SK-N-SH (cell line): ENCODE measurements at regions not wholly inside any gene's neighbourhood (a gene's known extent, or its start where the extent isn't known, plus 50 kb on each side); places are given as distances from the start of the nearest gene placed in this dataset.

Experiments
- CTCF ChIA-PET: fragments of 300-600, 350-600 bp; formaldehyde crosslinking; extraction: SDS; loops from one replicate; lab custom pipeline; 2021; lab: Yijun Ruan, JAX
- POLR2A ChIA-PET: fragments of 350-600 bp; sonication (Branson Sonifier 250); formaldehyde crosslinking; extraction: SDS; loops from one replicate; lab custom pipeline; 2020; ENCODE audit warnings: antibody characterized with exemption, inconsistent platforms; lab: Yijun Ruan, JAX
- DNase-seq: peaks from one replicate; pipeline ENCODE4 v3.0.0; 2012
- H2AFZ ChIP-seq: fragments of 200-600 bp; sonication (generic); 2 replicates; pipeline ENCODE4 v1.8.1; 2016; ENCODE audit warnings: antibody characterized with exemption, mild to moderate bottlenecking, low read depth
- H3F3A ChIP-seq: fragments of 200-600 bp; sonication (generic); replicated peaks from 2 replicates; pipeline ENCODE3; 2016; ENCODE audit warnings: antibody characterized with exemption, mild to moderate bottlenecking; ENCODE audit not compliant: insufficient read depth
- H3K27ac ChIP-seq, 2 experiments: fragments of 200-500 bp in 1 of 2; fragments of 200-600 bp in 1 of 2; sonication (Bioruptor generic) in 1 of 2; sonication (generic), shearing (Covaris generic) in 1 of 2; 2 replicates each; pipeline versions ENCODE4 v1.5.1 to v1.6.1; 2014 to 2016; ENCODE audit warnings: low read depth in 2 of 2, inconsistent platforms in 1 of 2, low read length in 1 of 2, mild to moderate bottlenecking in 1 of 2, mixed read lengths in 1 of 2
- H3K27me3 ChIP-seq: fragments of 200-600 bp; sonication (generic), shearing (Covaris generic); 2 replicates; pipeline ENCODE4 v1.6.1; 2016; ENCODE audit warnings: mixed run types; ENCODE audit not compliant: insufficient read depth
- H3K36me3 ChIP-seq, 2 experiments: fragments of 200-500 bp in 1 of 2; fragments of 200-600 bp in 1 of 2; sonication (Bioruptor generic) in 1 of 2; sonication (generic) in 1 of 2; replicated peaks in 1 of 2; 2 replicates each; pipeline versions ENCODE3 to v1.5.1; 2014 to 2016; ENCODE audit warnings: low read length in 1 of 2, mild to moderate bottlenecking in 1 of 2; ENCODE audit not compliant: insufficient read depth in 2 of 2, control insufficient read depth in 1 of 2
- H3K4me1 ChIP-seq, 2 experiments: fragments of 200-500 bp in 1 of 2; fragments of 200-600 bp in 1 of 2; sonication (Bioruptor generic) in 1 of 2; sonication (generic), shearing (Covaris generic) in 1 of 2; 2 replicates each; pipeline versions ENCODE4 v1.5.1 to v1.6.1; 2014 to 2016; ENCODE audit warnings: low read depth in 1 of 2, low read length in 1 of 2, mixed run types in 1 of 2; ENCODE audit not compliant: insufficient read depth in 2 of 2, control insufficient read depth in 1 of 2
- H3K4me2 ChIP-seq: fragments of 200-600 bp; sonication (generic), shearing (Covaris generic); 2 replicates; pipeline ENCODE4 v1.6.1; 2017; ENCODE audit warnings: mixed run types
- H3K4me3 ChIP-seq, 2 experiments: fragments of 200-500 bp in 1 of 2; fragments of 200-600 bp in 1 of 2; sonication (Bioruptor generic) in 1 of 2; sonication (generic), shearing (Covaris generic) in 1 of 2; 2 replicates each; pipeline versions ENCODE4 v1.5.1 to v1.8.1; 2014 to 2016; ENCODE audit warnings: low read depth in 2 of 2, inconsistent platforms in 1 of 2, low read length in 1 of 2, mild to moderate bottlenecking in 1 of 2, mixed read lengths in 1 of 2, moderate library complexity in 1 of 2
- H3K79me2 ChIP-seq: fragments of 200-600 bp; sonication (generic); 2 replicates; pipeline ENCODE4 v1.8.1; 2017; ENCODE audit warnings: mild to moderate bottlenecking; ENCODE audit not compliant: insufficient read depth
- H3K9ac ChIP-seq: fragments of 200-600 bp; sonication (generic); 2 replicates; pipeline ENCODE4 v1.6.1; 2017; ENCODE audit warnings: mixed run types
- H3K9me2 ChIP-seq: fragments of 200-600 bp; sonication (generic); 2 replicates; pipeline ENCODE4 v1.6.1; 2017; ENCODE audit warnings: mixed run types
- H3K9me3 ChIP-seq: fragments of 200-600 bp; sonication (generic); 2 replicates; pipeline ENCODE4 v1.6.1; 2017; ENCODE audit warnings: mixed run types, mild to moderate bottlenecking, moderate library complexity
- H4K20me1 ChIP-seq: fragments of 200-600 bp; sonication (generic); 2 replicates; pipeline ENCODE4 v1.6.1; 2017; ENCODE audit warnings: mild to moderate bottlenecking, mixed run types; ENCODE audit not compliant: insufficient read depth
- CHD2 ChIP-seq: fragments of 150-350 bp; IDR thresholded peaks from 2 replicates; pipeline ENCODE4 v1.6.1; 2018; ENCODE audit warnings: low read length; ENCODE audit not compliant: partially characterized antibody
- EZH2phosphoT487 ChIP-seq: fragments of 200-600 bp; sonication (generic); IDR thresholded peaks from 2 replicates; pipeline ENCODE4 v1.6.1; 2017; ENCODE audit warnings: low read depth, mixed run types, mild to moderate bottlenecking, antibody characterized with exemption, moderate library complexity, borderline replicate concordance
- FOSL2 ChIP-seq: IDR thresholded peaks from 2 replicates; pipeline ENCODE4 v1.4.0; 2012; ENCODE audit warnings: low read depth, mild to moderate bottlenecking, moderate library complexity, borderline replicate concordance
- FOXJ3 ChIP-seq: sonication (generic); formaldehyde crosslinking; IDR thresholded peaks from 2 replicates; pipeline ENCODE4 v1.5.1; 2020; ENCODE audit warnings: mild to moderate bottlenecking, missing genetic modification reagents
- FOXM1 ChIP-seq: IDR thresholded peaks from 2 replicates; pipeline ENCODE4 v1.4.0; 2012; ENCODE audit warnings: low read depth, mild to moderate bottlenecking
- GATA2 ChIP-seq: sonication (generic); formaldehyde crosslinking; IDR thresholded peaks from 2 replicates; pipeline ENCODE4 v1.5.0; 2020; ENCODE audit warnings: mild to moderate bottlenecking, missing genetic modification reagents
- IRF3 ChIP-seq: fragments of 150-350 bp; IDR thresholded peaks from 2 replicates; pipeline ENCODE4 v1.6.1; 2016; ENCODE audit warnings: mild to moderate bottlenecking, low read depth, low read length
- NFIC ChIP-seq: IDR thresholded peaks from 2 replicates; pipeline ENCODE4 v1.4.0; 2012; ENCODE audit warnings: borderline replicate concordance
- NRF1 ChIP-seq: IDR thresholded peaks from 2 replicates; pipeline ENCODE4 v1.6.1; 2012; ENCODE audit warnings: low read depth, mild to moderate bottlenecking, low read length
- RAD21 ChIP-seq: IDR thresholded peaks from 2 replicates; pipeline ENCODE4 v1.6.1; 2012; ENCODE audit warnings: mild to moderate bottlenecking, low read length
- RCOR1 ChIP-seq: fragments of 150-350 bp; IDR thresholded peaks from 2 replicates; pipeline ENCODE4 v1.6.1; 2017; ENCODE audit warnings: antibody characterized with exemption, low read length
- SIN3A ChIP-seq: IDR thresholded peaks from 2 replicates; pipeline ENCODE4 v1.6.1; 2012; ENCODE audit warnings: low read depth, mild to moderate bottlenecking, low read length, moderate library complexity, borderline replicate concordance
- USF1 ChIP-seq: IDR thresholded peaks from 2 replicates; pipeline ENCODE4 v1.4.0; 2012; ENCODE audit warnings: low read depth, borderline replicate concordance
- USF2 ChIP-seq: fragments of 150-350 bp; IDR thresholded peaks from 2 replicates; pipeline ENCODE4 v1.6.1; 2017; ENCODE audit warnings: antibody characterized with exemption, low read length, low read depth, borderline replicate concordance
- WGBS: methylation state at CpG from one replicate; pipeline ENCODE4 v1.1.6; 2017; ENCODE audit warnings: low lambda C conversion rate; 5-methylcytosine and 5-hydroxymethylcytosine counted together

- Histone ChIP-seq H2AFZ (no peak overlapping the region), H3F3A (no peaks in the 10 kb centered on the region), H3K4me2 (no peak overlapping the region), H3K9me2 (no peaks in the 10 kb centered on the region), H3K27me3 (no peaks in the 10 kb centered on the region), H3K9ac (no peak overlapping the region), H3K27ac (no peak overlapping the region), H3K4me3 (no peak overlapping the region), H3K9me3 (no peaks in the 10 kb centered on the region), H3K79me2 (no peaks in the 10 kb centered on the region), H4K20me1 (no peaks in the 10 kb centered on the region), H3K36me3 (no peaks in the 10 kb centered on the region), H3K4me1 (peaks cover 0 to 13% of the 10 kb centered on the region in 2 experiments; a peak in 1 of 4 replicates)
- TF ChIP-seq CHD2 (no peak), FOXJ3 (CRISPR knock-in tag) (no peak), RCOR1 (no peak), EZH2phosphoT487 (no peak), USF1 (no peak), IRF3 (no peak), FOXM1 (no peak), NRF1 (no peak), FOSL2 (no peak), SIN3A (no peak), RAD21 (no peak), NFIC (no peak)
- no peak for DNase-seq
- POLR2A ChIA-PET = no interaction called here
- WGBS = 85% methylated on average over 5 of the region's 9 CpGs
- CTCF ChIA-PET = interaction anchor here (1.0 to 1.8 kb wide), 4 partner anchors 9 to 278 kb away, joined by 4 read pairs; no protein-coding TSS in a partner anchor
Measured at GRCh38 chr12:107331471-107331870, 238.1 kb upstream of the CRY1 start.

- TF ChIP-seq GATA2 (CRISPR knock-in tag) = no peak
- no peak for TF ChIP-seq USF1
- TF ChIP-seq USF2 = no peak
- TF ChIP-seq CHD2 = no peak
- CTCF ChIA-PET = interaction anchor here (1.0 to 1.8 kb wide), 4 partner anchors 9 to 200 kb away, joined by 4 to 5 read pairs (median 4); no protein-coding TSS in a partner anchor
- Histone ChIP-seq H3K27ac (no peak overlapping the region), H3K27me3 (no peaks in the 10 kb centered on the region), H2AFZ (no peak overlapping the region), H3K9me3 (no peaks in the 10 kb centered on the region), H3K9ac (no peak overlapping the region), H3K9me2 (no peaks in the 10 kb centered on the region), H3K36me3 (no peaks in the 10 kb centered on the region), H4K20me1 (no peaks in the 10 kb centered on the region), H3K4me1 (peaks cover 0 to 13% of the 10 kb centered on the region in 2 experiments; a peak in 1 of 4 replicates), H3K79me2 (no peaks in the 10 kb centered on the region), H3K4me3 (no peak overlapping the region), H3F3A (no peaks in the 10 kb centered on the region), H3K4me2 (no peak overlapping the region)
- POLR2A ChIA-PET = no interaction called here
- DNase-seq = no peak
- 73% methylated on average over 8 of the region's 11 CpGs for WGBS
Measured at GRCh38 chr12:107331912-107332311, 238.6 kb upstream of the CRY1 start.
